ENCODE measurements at regions not wholly inside any gene's neighbourhood (a gene's known extent, or its start where the extent isn't known, plus 50 kb on each side); places are given as distances from the start of the nearest gene placed in this dataset.
A peak's percentile ranks its signal among the peaks of the same experiment; 100 is the strongest.

DNA sequence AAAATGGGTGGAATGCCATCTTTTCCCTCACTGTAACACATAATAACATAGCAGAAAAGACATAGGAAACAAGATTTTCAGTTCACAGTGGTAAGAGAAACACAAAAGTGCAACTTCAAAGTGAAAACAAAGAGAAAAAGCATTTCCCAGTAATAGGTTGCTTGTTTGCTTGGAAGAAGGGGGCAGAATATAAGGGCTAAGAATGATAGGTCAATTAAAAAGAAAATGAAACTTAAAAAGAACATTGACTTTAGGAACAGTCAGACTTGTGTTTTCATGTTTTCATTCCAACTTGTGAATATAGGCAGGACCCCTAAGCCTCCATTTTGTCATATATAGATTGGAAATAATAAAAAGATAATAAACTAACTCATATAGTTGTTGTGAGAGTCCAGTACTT lies 168.2 kb upstream of the PPP3CA start:
- H3K36me3 Mint-ChIP-seq: no peaks in the 10 kb centered on the region
- ATAC-seq (no peak), DNase-seq (ENCODE audit: low spot score in 2 of 2) (no peak)
- H3K27ac Mint-ChIP-seq: no peak overlapping the region
- no peaks in the 10 kb centered on the region for H3K9me3 Mint-ChIP-seq

DNA sequence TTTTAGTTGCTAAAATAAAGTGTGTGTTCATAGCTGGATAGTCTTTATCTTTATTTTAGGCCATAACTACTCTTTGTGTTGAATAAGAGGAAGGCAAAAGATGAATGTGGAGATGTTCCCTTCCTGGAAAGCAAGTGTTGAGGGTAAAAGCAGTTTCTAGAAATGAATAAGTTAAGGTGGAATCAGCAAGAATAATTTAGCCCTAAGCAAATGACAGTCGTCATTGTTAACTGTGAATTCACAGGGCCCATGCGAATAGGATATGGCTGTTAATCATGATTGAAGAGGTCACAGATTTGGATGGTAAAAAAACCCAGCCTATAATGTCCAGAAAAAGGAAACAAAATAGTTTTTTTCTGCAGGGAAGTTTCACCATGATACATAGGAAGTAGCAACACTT lies 167.8 kb upstream of the PPP3CA start:
- Mint-ChIP-seq H3K27ac (no peak overlapping the region), H3K36me3 (no peaks in the 10 kb centered on the region), H3K9me3 (no peaks in the 10 kb centered on the region)
- peak in 1 of 2 donors; percentile 28 for ATAC-seq
- DNase-seq (ENCODE audit: low spot score in 2 of 2): no peak

- no peaks in the 10 kb centered on the region for H3K9me3 Mint-ChIP-seq
- no peak overlapping the region for H3K27ac Mint-ChIP-seq
- no peaks in the 10 kb centered on the region for H3K36me3 Mint-ChIP-seq
- ATAC-seq (no peak), DNase-seq (ENCODE audit: low spot score in 2 of 2) (no peak)
Observed at GRCh38 chr4:101512416-101512815, 165.1 kb upstream of the PPP3CA start.

- H3K9me3 Mint-ChIP-seq: peaks cover 0 to 5% of the 10 kb centered on the region in 2 donors
- DNase-seq (ENCODE audit: low spot score in 2 of 2) (no peak), ATAC-seq (no peak)
- no peaks in the 10 kb centered on the region for H3K36me3 Mint-ChIP-seq
- no peak overlapping the region for H3K27ac Mint-ChIP-seq
Observed at GRCh38 chr4:101501421-101501820, 154.1 kb upstream of the PPP3CA start.

DNA sequence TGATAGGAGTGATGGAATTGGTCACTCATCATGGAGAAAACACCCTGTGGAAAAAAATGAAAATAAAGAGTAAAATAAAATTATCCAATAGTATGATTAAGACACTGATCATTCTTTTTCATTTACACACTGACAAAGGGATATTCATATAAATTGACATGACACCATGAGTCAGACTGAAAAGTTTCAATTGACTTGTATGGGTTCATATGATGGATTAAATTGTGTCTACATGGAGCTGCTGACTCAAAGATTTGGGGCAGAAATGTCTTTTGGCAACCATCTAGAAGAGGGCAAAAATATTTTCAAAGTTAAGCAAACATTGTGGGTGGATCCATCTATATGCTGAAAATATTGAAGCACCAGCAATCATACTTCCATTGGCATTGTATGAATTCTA lies 153.4 kb upstream of the PPP3CA start:
- peak in 1 of 2 donors; percentile 77 for ATAC-seq
- Mint-ChIP-seq H3K9me3 (peaks cover 0 to 5% of the 10 kb centered on the region in 2 donors), H3K36me3 (no peaks in the 10 kb centered on the region), H3K27ac (no peak overlapping the region)
- no peak for DNase-seq (ENCODE audit: low spot score in 2 of 2)

GRCh38 chr4:101475246-101475645 lies 127.9 kb upstream of the PPP3CA start:
- Mint-ChIP-seq H3K36me3 (no peaks in the 10 kb centered on the region), H3K27ac (no peak overlapping the region), H3K9me3 (peaks cover 0 to 4% of the 10 kb centered on the region in 2 donors)
- ATAC-seq: no peak
- no peak for DNase-seq (ENCODE audit: low spot score in 2 of 2)

DNA sequence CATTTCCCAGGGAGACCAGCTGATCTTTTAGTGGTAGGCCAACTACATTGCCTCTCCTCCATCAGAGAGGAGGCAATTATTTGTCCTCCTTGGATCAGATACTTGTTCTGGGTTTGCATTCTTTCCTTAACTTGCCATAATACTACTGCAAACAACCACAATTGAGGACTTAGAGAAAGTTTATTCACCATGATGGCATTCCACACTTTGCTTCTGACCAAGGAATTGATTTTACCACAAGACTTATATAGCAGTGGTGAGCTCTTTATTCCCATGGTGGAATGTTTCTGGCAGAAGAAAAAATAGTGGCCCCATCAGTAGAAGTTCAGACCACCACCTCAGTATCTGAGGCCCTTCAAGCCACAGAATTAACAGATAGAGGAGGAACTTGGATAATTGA lies 123.9 kb upstream of the PPP3CA start:
- no peak for DNase-seq (ENCODE audit: low spot score in 2 of 2)
- Mint-ChIP-seq H3K36me3 (no peaks in the 10 kb centered on the region), H3K27ac (no peak overlapping the region), H3K9me3 (no peaks in the 10 kb centered on the region)
- no peak for ATAC-seq

DNA sequence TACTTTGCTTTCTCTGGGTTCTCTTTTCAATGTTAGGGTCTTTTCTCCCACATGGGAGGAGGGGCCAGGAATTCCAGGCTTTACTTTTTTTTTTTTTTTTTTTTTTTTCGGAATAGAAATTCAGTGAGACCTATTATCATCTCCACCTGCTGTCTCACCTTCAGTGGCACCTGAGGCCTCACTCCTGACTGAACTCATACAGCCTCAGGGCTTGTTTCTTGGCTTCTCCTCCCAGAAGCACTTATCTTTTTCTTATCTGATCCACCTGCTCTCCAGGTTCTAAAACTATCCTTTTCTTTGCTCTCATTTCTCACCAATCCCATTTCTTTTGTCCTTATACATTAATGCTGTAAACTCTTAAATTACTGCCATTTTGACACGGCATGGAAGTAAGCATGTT lies 117.3 kb upstream of the PPP3CA start:
- Mint-ChIP-seq H3K9me3 (peaks cover 0 to 5% of the 10 kb centered on the region in 2 donors), H3K27ac (no peak overlapping the region), H3K36me3 (no peaks in the 10 kb centered on the region)
- ATAC-seq (no peak), DNase-seq (ENCODE audit: low spot score in 2 of 2) (no peak)

GRCh38 chr4:101458914-101459313 lies 111.6 kb upstream of the PPP3CA start:
- DNase-seq (ENCODE audit: low spot score in 2 of 2): no peak
- Mint-ChIP-seq H3K9me3 (peaks cover 11 to 16% of the 10 kb centered on the region in 2 donors), H3K27ac (no peak overlapping the region), H3K36me3 (peaks cover 8 to 17% of the 10 kb centered on the region in 2 donors)
- no peak for ATAC-seq

DNA sequence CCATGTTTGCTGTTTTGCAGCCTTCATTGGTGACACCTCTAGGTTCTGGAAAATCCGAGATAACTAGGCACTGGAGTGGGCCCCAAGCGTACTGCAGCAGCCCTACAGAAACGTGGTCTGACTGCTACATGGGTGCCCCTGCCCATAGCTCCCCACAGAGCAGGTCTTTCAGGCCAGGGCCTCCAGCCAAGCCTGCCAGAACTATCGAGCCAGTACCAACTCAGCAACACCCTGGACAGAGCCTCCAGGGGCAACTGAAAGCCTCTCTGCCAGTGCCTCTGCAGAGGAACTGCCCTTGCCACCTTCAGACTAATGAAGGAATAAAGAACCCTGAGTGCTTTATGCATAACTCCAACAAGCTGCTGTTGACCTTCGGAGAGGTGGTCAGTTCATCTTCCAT lies 111.1 kb upstream of the PPP3CA start:
- Mint-ChIP-seq H3K27ac (no peak overlapping the region), H3K9me3 (peaks cover 11 to 16% of the 10 kb centered on the region in 2 donors), H3K36me3 (peaks cover 8 to 17% of the 10 kb centered on the region in 2 donors)
- DNase-seq (ENCODE audit: low spot score in 2 of 2): no peak
- no peak for ATAC-seq

DNA sequence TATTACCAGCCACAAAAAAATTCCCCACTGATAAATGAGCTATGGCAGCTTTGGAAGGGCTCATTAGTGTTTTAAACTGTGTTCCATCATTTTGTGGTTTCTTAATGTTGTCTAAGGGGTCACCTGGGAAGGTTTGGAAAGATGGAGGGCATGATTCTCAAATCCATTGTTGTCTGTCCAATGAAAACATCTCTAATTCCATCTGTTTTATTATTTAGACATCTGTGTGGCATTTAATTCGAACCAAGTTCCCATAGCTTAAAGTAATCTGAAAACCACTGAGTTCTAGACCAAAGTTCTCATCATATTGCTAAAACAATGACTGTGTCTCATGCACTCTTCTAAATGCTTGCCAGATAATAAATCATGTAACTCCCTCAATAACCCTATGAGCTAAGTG lies 103.8 kb upstream of the PPP3CA start:
- peaks cover 4 to 17% of the 10 kb centered on the region in 2 donors for H3K36me3 Mint-ChIP-seq
- DNase-seq (ENCODE audit: low spot score in 2 of 2) (no peak), ATAC-seq (no peak)
- peaks cover 4 to 6% of the 10 kb centered on the region in 2 donors for H3K9me3 Mint-ChIP-seq
- H3K27ac Mint-ChIP-seq: no peak overlapping the region

DNA sequence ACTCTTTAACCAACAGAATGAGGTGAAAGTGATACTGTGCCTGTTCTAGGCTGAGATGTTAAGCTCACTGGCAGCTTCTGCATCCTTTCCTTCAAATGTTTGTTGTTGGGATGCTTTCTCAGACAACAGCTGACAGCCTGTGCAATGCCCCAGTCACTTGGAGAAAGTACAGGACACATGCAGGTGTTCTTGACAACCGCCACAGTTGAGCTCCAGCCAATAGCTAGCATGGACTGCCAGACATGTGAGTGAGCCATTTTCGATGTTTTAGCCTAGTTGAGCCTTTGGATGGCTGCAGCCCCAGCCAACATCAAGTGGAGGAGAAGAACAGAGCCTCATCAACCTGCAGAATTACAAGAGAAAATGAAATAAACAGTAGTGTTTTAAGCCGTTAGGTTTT lies 94.1 kb upstream of the PPP3CA start:
- ATAC-seq: no peak
- no peaks in the 10 kb centered on the region for H3K36me3 Mint-ChIP-seq
- H3K27ac Mint-ChIP-seq: no peak overlapping the region
- no peaks in the 10 kb centered on the region for H3K9me3 Mint-ChIP-seq
- DNase-seq (ENCODE audit: low spot score in 2 of 2): no peak

DNA sequence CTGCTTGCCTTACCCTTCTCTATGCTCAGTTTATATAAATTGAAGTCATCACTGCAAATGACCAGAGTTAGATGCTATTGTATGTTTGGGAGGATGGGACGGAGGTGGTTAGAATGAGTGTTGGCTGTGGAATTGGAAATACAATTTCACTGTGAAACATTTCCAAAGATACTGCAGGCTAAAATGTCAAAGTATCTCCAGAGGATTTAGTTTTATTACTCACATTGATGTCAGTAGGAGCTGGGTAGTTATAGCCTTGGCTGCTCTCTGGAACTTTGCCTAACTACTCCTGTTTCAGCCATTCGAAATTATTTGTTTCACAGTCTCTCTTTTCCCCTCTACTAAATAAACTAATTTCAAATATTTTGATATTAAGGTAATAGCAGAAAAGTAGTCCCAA lies 92.6 kb upstream of the PPP3CA start:
- H3K9me3 Mint-ChIP-seq: no peaks in the 10 kb centered on the region
- H3K27ac Mint-ChIP-seq: no peak overlapping the region
- DNase-seq (ENCODE audit: low spot score in 2 of 2) (no peak), ATAC-seq (no peak)
- H3K36me3 Mint-ChIP-seq: no peaks in the 10 kb centered on the region

DNA sequence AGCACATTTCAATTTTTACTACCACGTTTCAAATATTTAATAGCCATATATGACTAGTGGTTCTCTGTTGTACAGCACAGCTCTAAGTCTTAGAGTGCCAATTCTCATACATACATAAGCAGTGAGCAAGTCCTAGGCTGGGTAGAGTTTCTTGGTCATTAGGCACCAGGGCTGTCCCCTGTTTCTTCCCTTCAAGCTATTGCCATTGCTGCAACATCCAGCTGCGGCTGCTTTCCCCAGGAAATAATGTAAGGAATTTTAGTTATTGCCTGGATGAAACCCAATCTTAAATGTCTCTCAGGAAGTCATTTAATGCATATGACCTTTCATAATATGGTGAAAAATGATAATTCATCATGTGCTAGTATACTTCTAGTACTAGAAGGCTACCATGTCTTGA lies 74.1 kb upstream of the PPP3CA start:
- Mint-ChIP-seq H3K9me3 (no peaks in the 10 kb centered on the region), H3K36me3 (no peaks in the 10 kb centered on the region), H3K27ac (no peak overlapping the region)
- DNase-seq (ENCODE audit: low spot score in 2 of 2): no peak
- ATAC-seq: no peak

GRCh38 chr4:101420661-101421060 lies 73.3 kb upstream of the PPP3CA start:
- ATAC-seq: no peak
- H3K9me3 Mint-ChIP-seq: no peaks in the 10 kb centered on the region
- no peak for DNase-seq (ENCODE audit: low spot score in 2 of 2)
- no peaks in the 10 kb centered on the region for H3K36me3 Mint-ChIP-seq
- no peak overlapping the region for H3K27ac Mint-ChIP-seq

- DNase-seq (ENCODE audit: low spot score in 2 of 2): no peak
- ATAC-seq: peak; percentile 49 to 75
- H3K36me3 Mint-ChIP-seq: no peaks in the 10 kb centered on the region
- H3K27ac Mint-ChIP-seq: peak overlapping the region in 1 of 2 donors; percentile 57
- no peaks in the 10 kb centered on the region for H3K9me3 Mint-ChIP-seq
Observed at GRCh38 chr4:101419336-101420135, 72.2 kb upstream of the PPP3CA start.

GRCh38 chr4:101418466-101418865 lies 71.1 kb upstream of the PPP3CA start:
- DNase-seq (ENCODE audit: low spot score in 2 of 2): no peak
- ATAC-seq: peak in 1 of 2 donors; percentile 19
- Mint-ChIP-seq H3K9me3 (no peaks in the 10 kb centered on the region), H3K36me3 (no peaks in the 10 kb centered on the region), H3K27ac (no peak overlapping the region)

DNA sequence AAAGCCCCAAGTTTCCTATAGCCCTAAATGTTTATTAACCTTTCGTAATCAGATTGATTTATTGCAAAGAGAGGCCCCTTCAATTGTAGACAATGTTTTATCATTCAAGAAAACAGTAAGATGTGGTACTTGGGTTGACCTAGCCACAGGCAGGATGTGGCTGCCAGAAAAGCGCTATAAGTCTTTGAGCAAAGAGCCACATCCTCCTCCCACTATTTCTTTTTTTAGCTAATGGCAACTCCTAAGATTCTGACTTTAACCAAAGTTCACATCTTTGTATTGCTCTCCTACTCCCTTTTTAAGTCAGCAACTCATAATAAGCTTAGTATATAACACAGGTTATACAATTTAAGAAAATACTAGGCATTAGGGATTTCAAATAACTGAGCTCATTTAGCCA lies 70.7 kb upstream of the PPP3CA start:
- no peak overlapping the region for H3K27ac Mint-ChIP-seq
- no peaks in the 10 kb centered on the region for H3K9me3 Mint-ChIP-seq
- DNase-seq (ENCODE audit: low spot score in 2 of 2): peak in 1 of 2 donors; percentile 51
- no peaks in the 10 kb centered on the region for H3K36me3 Mint-ChIP-seq
- ATAC-seq: peak; percentile 85 to 92

Measured in activated naive CD4-positive, alpha-beta T cell treated with anti-CD3 and anti-CD28 coated beads, Interleukin-2, amount 50 U/mL, for 72 hours (primary cell).